C4-2B (cell line): ENCODE measurements at regions not wholly inside any gene's neighbourhood (a gene's known extent, or its start where the extent isn't known, plus 50 kb on each side); places are given as distances from the start of the nearest gene placed in this dataset.

Source experiments
- CTCF ChIP-seq: fragments of 450-650 bp; conservative IDR thresholded peaks from 2 replicates; pipeline ENCODE4 v1.5.1; 2017; ENCODE audit warnings: mild to moderate bottlenecking
- ZFX ChIP-seq: fragments of 450-650 bp; IDR thresholded peaks from 2 replicates; pipeline ENCODE4 v1.6.1; 2017

GRCh38 chr10:123561141-123561440 is 105.1 kb upstream of the GPR26 start:
- TF ChIP-seq CTCF (no peak), ZFX (no peak)
